GM21786 (cell line): ENCODE measurements at regions not wholly inside any gene's neighbourhood (a gene's known extent, or its start where the extent isn't known, plus 50 kb on each side); places are given as distances from the start of the nearest gene placed in this dataset.

Source experiments
- ATAC-seq: cut with Tn5 transposase; IDR thresholded peaks from one replicate; pipeline ENCODE4 v1.9.1; 2021; ENCODE audit not compliant: unreplicated experiment

DNA sequence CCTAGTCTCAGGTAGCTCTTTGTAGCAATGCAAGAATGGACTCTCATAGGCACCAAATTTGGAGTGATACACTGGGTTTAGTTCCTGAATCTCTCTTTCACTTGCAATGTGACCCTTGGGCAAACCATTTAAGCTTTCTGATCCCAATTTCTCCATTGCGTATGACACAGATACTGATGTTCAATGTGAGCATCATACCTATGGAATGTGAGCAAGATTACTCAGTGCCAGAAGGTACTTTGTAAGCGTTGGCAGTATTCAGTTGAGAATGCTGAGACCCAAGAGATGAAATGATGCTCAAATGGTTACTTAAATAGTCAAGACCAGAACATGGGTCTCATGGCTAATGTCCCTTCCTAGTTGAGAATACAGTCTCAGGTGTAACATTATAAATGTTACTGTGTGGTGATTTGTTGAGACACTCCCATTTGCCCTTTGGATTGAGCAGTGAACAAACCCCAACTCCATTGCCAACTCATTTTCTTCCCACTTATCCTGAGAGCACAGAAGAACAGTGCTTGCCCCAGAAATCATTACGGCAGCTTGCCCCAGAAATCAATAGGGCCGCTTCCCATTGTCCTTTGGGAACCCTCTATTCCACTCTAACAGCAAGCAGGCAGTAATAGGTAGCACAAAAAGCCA, 134.1 kb downstream of the SOX9 start:
- ATAC-seq: no peak

DNA sequence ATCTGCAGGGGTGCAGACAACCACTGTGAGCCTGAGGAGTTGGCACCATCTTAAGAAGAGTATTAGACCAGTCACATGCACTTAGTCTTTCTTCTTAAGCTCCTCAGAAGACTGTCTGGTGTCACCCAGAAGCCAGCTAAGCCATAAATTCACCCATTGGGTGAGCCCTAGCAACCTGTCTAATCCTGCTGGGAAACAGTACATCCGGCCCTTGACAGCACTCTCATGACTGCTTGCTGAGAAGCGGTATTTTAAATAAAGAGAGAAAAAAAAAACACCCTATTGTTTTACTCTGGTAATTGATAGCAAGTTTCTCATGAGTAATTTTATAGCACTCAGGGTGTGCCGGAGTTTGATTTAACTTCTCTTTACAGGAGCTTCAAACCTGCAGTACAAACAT, 134.7 kb downstream of the SOX9 start:
- no peak for ATAC-seq

DNA sequence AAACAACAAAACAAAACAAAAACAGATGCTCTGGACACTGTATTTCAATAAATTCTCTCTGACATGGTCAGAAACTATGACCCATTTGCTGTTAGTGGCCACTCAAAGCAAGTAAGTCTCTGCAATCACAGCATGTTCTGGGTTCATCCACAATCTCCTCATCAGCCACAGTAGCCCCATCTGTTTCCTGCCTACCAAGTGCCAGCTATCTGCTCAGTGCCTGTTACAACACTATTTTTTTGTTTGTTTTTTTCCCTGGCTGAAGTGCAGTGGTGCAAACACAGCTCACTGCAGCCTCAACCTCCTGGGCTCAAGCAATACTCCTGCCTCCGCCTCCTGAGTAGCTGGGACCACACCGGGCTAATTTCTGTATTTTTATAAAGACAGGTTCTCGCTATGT, 137.9 kb downstream of the SOX9 start:
- no peak for ATAC-seq

DNA sequence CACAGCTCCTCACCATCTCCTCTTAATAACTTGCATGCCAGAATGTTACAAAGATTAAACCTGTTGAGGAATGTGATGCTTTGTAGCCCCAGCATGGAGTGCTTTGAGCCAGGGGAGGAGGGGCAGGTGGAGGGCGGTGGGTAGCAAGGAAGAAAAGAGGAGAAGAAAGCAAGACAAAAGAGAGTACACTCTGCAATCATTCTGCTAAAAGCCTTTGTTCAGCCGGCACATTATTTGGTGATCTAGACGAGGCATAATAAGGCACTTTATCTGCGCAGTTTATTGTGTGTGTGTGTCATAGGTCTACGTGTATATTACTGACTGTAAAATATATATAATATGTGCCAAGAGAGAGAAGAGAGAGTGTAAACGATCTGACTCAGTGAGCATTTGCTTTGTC, 139.1 kb downstream of the SOX9 start:
- no peak for ATAC-seq

DNA sequence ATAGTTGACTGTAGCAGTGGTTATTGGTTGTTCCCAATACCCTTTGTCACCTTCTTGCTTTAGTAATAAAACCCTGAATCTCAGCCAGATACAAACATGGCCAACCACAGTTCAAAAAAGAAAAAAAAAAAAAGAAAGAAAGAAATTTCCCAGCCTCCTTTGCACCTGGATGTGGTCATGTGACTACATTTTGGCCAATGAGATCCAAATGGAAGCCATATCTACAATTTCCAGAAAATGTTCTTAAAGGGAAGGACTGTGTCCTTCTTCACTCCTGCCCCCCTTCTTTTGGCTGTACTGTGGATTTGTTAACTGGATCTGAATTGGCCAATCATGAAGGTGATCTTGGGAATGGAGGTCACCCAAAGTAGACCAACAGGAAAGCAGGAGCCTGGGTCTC, 141.9 kb downstream of the SOX9 start:
- no peak for ATAC-seq

DNA sequence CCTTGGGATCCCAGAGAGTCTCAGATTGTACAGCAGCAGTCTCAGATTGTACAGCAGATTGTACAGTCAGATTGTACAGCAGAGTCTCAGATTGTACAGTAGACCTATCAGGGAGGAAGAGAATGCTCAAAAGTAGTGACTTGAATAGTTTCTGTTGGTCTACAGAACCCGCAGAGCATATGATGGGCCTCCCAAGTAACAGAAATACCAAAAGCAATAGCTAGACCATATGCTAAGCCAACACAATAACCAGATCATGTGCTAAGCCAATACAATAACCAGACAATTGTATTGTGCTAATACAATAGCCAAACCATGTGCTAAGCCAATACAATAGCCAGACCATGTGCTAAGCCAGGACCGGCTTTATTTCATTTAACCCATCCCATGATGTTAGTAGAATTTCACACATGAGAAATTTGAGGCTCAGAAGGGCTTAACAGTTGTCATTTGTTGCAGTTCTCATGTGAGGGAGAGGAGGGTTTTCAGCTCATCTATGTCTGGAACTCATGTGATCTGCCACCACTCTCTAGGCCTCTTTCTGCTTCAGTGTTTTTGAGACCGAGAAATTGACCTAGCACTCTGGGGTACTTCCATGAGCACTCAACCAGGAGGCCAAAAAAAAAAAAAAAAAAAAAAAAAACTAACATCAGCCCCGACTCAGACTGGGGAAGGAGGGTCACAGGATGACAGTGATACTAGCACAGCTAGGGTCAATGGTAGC, 144.0 kb downstream of the SOX9 start:
- ATAC-seq: no peak

DNA sequence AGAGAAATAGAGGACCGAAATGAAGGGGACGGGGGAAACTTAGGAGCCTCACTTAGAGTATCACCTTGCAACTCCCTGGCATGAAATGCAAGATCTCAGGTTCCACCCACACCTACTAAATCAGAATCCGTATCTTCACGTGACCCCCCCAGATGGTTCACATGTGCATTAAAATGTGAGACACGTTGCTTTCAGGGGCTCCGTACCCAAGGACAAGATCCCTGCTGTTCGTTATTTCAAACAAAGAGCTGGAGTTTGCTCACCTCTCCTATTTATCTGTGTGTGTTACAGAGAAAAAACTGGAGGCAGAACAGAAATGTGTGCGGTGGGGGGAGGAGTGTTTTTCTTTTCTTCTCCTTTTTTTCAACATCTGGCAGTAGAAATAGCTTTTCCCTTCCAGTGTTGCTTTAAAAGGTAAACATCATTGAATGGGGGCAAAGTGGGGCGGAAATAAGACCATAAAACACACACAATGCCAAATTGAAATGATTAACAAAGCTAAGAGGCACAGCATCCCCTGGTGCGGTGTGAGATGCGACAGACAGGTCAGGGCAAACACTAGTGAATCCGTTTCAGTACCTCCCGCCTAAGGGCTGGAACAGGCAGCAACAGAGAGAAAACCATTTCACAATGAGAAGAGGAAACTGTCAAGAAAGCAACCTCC, 145.4 kb downstream of the SOX9 start:
- no peak for ATAC-seq

DNA sequence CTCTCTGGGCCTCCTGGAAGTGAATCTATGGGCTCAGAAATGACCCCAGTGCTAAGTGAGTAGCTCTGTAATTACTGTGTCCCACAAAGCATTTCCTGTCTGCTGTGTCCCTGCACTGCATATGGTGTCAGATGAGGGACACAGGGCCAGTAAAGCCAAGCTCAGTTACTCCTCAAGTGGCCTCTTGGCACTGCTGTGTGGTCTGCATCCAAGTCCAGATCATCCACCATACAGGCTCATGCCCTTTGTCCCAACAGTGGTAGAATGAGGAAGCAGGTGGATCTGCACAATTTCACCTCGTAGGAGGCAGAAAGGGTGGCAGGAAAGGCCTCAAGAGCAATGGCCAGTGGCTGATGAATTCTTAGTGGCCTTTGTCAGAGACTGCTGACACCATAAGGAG, 146.8 kb downstream of the SOX9 start:
- no peak for ATAC-seq

DNA sequence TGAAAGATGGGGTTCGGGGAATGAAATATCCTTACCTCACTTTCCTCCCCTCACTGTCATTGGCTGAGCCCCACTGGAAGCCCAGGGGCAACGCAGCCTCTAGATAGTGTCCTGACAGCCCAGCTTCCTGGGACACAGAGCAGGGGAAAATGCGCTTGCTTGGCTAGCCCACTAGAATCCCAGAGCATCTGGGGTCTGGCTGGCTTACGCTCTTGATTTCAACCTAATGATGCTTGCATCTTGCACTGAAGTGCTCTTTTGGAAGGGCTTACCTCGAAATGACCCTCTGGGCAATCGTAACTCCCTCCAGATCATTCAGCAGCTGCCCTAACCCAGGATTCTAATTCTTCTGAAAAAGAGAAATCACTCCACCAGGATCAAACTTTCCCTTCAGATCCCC, 147.6 kb downstream of the SOX9 start:
- ATAC-seq: no peak

DNA sequence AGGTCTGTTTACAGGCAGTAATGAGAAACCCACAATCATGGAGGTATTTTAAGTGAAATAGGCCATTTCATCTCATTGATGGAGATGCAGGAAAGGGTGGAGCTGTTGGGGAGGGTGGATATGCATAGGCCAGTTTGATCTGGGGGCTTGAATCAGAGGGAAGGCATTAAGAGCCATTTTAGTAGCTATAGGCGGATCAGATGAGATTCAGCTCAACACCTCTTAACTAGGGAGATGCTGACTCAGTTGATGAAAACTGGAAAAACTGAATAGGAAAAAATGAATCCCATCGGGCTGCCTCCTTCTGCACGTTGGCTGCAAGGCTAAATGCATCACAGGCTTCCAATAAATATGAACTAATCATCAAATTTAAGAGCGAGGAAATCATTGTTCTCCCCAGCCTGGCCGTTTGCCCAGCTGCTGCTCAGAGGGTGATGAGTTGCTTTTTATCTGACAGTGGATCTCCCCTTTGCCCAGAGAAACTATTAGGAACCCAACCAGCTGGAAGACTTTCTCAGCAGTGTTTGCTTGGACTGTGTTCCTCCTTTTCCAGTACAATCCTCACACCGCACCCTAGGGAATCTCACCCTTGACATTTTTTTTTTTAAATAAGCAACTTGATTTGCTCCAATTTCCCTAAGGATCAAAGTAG, 149.6 kb downstream of the SOX9 start:
- ATAC-seq: no peak

DNA sequence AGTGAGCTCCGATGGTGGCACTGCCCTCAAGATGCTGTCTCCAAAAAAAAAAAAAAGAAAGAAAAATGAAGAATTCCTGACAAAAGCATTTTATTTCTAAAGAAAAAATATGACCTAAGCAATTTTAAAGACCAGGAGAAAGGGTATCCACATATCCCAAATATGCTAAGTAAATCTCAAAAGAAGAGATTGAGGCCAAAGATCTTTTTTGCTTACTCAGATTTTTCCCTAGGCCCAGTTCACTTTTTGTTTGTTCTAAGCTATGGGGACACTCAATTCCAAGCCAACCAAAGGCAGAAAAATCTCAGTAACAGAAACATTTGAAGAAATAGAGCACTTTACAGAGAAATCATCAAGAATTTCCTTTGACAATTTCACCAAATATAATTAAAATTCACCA, 150.8 kb downstream of the SOX9 start:
- ATAC-seq: no peak

DNA sequence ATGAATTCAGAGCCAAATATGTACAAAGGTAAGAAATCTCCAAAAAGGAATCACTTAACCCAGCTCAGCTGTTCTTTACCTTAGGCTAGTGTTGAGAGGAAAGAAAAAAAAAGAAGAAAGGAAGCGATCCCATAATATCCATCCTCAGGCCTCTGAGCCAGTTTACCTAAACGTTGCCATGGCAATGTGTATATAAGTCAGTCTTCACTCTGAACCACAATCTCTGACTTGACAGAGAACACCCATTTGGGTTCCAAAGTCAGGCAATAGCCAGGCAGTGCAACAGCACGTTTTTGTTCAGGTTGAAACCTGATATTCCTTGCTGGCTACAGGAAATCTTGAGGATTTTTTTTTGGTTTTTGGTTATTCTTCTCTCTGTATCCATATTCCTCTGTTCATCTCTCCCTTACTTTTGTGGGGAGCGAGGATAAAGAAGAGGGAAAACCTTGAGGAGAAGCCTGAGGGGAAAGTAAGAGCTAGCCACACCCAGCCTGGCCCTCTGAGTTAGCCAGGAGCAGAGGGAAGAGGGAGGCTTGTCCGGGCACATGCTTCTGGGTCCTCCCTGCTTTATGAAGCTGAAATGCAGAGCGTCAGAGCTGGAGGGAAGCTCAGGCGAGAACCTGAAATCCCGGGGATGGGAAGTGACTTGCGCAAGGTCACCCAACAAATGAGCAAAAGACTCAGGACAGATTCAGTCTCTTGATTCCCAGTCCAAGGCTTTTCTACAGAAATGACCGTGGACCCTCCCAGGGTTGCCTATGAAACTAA, 152.7 kb downstream of the SOX9 start:
- no peak for ATAC-seq

DNA sequence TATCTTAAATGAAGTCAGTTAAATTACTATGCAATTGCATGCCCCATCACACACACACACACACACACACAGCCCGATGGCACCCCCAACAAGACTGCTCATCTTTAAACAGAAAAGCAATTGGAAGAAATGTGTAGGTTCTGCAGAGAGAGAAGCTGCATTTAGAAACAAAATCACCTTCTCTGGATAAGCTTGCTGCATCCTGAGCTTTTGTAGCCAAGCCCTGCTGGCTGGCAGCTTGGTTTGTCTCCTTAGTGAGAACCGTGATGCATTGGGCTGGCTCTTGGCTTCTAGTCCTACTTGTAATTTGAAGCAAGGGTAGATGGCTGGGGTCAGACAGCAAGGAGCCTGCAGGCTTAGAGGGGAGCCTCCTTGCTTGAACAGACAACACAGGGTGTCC, 153.8 kb downstream of the SOX9 start:
- ATAC-seq: no peak

DNA sequence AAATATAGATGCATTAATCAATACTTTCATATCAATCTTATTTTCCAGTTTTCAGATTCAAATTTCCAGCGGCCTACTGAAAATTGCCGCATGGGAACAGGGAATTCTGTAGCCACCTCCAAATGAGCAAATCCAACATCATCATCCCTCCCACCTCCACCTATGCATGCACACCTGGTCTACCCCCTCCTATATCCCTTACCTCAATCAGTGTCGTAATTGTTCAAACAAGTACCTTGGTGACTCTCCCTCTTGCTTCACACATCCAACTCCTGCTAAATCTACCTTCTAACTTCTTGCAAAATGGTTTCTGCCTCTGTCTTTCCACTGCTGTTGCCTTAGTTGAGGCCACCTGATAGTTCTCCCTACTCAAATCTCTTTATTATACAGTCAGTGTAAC, 160.1 kb downstream of the SOX9 start:
- ATAC-seq: no peak

DNA sequence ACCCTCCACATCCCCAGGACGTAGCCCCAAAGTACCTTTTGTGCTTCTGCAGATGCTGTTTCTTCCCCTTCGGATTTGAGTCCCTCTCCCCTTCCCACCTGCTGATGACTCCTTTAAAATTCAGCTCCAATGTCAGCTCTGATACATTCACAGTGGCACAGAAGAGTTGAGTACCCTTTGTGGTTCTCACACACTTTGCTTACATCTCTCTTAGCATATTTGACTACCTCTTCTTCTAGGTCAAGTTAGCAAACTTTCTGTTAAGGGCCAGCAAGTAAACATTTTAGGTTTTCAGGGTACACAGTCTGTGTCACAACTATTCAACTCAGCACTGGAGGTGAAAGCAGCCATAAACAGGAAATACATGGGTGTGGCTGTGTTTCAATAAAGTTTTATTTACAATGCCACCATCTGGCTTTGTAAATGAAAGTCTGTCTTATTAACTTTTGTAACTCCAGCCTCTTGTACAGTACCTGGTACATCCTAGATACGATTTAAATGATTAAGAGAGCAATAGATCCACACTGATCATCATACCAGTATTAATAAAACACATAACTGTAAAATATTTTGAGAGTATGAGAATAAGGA, 161.7 kb downstream of the SOX9 start:
- ATAC-seq: no peak

DNA sequence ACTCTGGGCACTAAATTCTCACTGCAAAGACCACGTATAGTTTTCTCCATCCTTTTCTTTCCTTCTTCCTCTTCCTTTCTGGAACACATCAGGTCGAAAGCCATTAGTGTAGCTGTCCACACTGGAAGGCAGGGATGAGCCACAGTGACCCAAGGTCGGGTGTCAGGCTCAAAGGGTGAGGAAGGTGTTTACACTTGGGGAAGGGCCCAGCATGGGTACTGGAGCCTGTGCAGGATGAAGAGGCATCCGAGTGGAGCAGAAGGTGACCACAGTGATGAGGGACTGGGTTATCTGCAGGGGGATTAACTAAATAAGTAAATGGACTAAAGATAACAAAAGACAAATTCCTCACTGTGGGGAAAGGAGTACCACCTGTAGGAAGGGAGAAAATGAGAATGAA, 164.0 kb downstream of the SOX9 start:
- no peak for ATAC-seq

DNA sequence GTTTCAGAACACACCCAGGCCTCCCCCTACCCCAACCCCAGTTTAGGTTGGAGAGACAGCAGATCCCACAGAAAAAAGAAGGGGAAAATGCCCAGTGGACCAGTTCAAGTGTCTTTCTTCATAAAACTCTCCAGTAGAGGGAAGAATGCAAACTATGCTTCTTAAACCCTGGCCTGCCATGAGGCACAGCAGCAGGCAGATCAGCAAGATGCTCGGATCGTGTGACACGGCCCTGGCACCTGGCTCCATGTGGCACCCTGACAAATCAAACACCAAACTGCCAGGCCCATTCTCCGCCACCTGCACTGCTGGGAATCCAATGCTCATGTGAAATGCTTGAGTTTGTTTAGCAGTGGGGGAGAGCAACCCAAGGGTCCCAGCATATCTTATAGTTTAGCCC, 166.8 kb downstream of the SOX9 start:
- no peak for ATAC-seq

DNA sequence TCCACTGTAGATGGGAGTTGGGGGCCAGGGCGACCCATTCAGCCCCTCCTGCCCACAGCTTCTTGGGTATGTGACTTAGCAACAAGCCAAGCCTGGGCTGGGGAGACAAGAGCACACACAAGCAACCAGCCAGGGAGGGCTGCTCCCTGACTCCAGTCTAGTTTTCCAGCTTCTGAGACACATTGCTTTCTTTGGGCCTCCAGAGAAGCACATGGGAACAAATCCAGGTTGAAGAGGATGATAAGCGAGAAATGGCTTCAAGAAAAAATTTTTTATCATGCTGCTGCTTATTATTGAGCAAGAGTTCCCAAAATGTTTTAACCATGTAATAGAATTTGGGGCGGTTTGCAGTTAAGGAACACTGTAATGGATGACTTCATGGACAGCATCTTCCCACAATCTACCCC, 173.7 kb downstream of the SOX9 start:
- no peak for ATAC-seq

DNA sequence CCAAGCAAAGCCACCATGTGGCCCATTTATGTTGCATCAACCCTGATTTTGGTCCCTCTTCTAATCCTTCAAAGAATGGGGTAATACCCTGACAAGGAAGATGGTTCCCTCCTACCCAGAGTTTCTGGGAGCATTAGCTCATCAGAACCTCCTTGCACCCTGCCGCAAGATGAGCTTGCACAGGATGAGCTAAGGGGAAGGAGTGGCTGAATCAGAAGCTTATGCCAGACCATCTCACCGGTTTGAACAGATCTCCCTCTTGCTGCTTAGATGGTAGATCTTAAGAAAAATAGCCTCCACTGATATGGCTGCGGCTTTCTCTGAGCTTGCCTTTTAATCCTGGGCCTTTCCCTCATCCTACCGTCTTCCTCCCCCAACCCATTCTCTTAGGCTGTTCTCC, 175.1 kb downstream of the SOX9 start:
- ATAC-seq: no peak

DNA sequence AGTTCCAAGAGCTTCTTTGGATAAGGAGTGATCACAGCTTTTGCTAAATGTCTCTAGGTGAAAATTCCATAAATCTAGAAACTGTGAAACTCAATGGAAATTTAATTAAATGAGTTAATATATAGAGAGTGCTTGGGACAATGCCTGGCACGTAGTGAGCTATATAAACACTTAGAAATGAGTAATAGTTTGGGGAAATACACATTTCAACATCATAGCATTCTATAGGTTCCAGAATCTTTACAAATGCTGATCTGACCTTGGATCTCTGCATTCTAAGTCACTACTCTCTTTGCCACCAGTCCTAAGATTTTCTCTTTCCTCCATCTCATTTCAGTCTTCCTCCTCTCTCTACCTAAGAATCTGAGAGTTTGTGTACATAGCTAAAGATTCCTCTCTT, 175.6 kb downstream of the SOX9 start:
- no peak for ATAC-seq
